Right lobe of liver (tissue), 6 donors: ENCODE measurements at regions not wholly inside any gene's neighbourhood (a gene's known extent, or its start where the extent isn't known, plus 50 kb on each side); places are given as distances from the start of the nearest gene placed in this dataset.
"Not testable (repeated sequence)": the region's sequence is repeated elsewhere in the genome, so short reads cannot be mapped to it uniquely, and the experiment has no call there.

Source experiments
- ATAC-seq, 4 donors: fragments of 200-7000 bp; cut with Tn5 transposase; one replicate each; pipeline ENCODE4 v1.9.1; 2020; ENCODE audit warnings: mild to moderate bottlenecking in 4 of 4, moderate library complexity in 4 of 4
- DNase-seq, 3 donors: peaks; one replicate each; pipeline ENCODE4 v3.0.0-alpha.2; 2020
- H3K27ac ChIP-seq, 3 donors: fragments of 200-600 bp; one replicate each; pipeline ENCODE4 v1.8.0; 2022
- H3K27me3 ChIP-seq, 2 donors: fragments of 200-600 bp; one replicate each; pipeline ENCODE4 v1.8.0; 2022
- H3K36me3 ChIP-seq, 4 donors: fragments of 200-600 bp; sonication (generic) in 1 of 4; one replicate each; pipeline versions ENCODE4 v1.5.1 to v1.8.0; 2017 to 2022; ENCODE audit warnings: control low read depth in 1 of 4
- H3K4me1 ChIP-seq, 4 donors: fragments of 200-600 bp; sonication (generic) in 1 of 4; one replicate each; pipeline versions ENCODE4 v1.5.1 to v1.8.0; 2017 to 2022; ENCODE audit warnings: control low read depth in 1 of 4
- H3K4me3 ChIP-seq, 3 donors: fragments of 200-600 bp; one replicate each; pipeline ENCODE4 v1.8.0; 2022
- H3K9me3 ChIP-seq, 4 donors: fragments of 200-600 bp; sonication (generic) in 1 of 4; one replicate each; pipeline versions ENCODE4 v1.5.1 to v1.8.0; 2017 to 2022; ENCODE audit warnings: control low read depth in 1 of 4
- CTCF ChIP-seq, 4 donors: fragments of 200-600 bp in 3 of 4; fragments of 450-650 bp in 1 of 4; IDR thresholded peaks; one replicate each; pipeline versions ENCODE4 v1.5.1 to v1.8.0; 2016 to 2022; ENCODE audit warnings: antibody characterized with exemption in 4 of 4, mild to moderate bottlenecking in 2 of 4
- POLR2A ChIP-seq: fragments of 450-650 bp; IDR thresholded peaks from one replicate; pipeline ENCODE4 v1.6.1; 2017; ENCODE audit warnings: antibody characterized with exemption, mild to moderate bottlenecking
- WGBS: methylation state at CpG from one replicate; pipeline ENCODE4 v1.1.6; 2018; ENCODE audit warnings: low coverage, low lambda C conversion rate; ENCODE audit not compliant: insufficient coverage; ENCODE audit errors: missing lambda C conversion rate; 5-methylcytosine and 5-hydroxymethylcytosine counted together
- intact Hi-C, 2 donors: fragments of 100-400 bp; cut with DNase I; formaldehyde crosslinking; loops; one replicate each; pipeline versions ENCODE4 v1.11.2 to v1.14.1; 2022
- donor health status: DM: no; HTN: yes; CAD: no.
- donor health status: DM: no; HTN: no; CAD: no.
- donor health status: DM: no; HTN: no; CAD: no.
- donor health status: DM: no; HTN: yes; CAD: no.
- donor health status: DM: no; HTN: yes; CAD: no.

GRCh38 chr21:15311510-15311909, 246.7 kb upstream of the NRIP1 start:
- DNase-seq (no peak), ATAC-seq (no peak)
- Histone ChIP-seq H3K27ac (no peak overlapping the region), H3K9me3 (no peaks in the 10 kb centered on the region), H3K27me3 (no peaks in the 10 kb centered on the region), H3K36me3 (no peaks in the 10 kb centered on the region), H3K4me3 (no peak overlapping the region), H3K4me1 (no peaks in the 10 kb centered on the region)
- intact Hi-C loops, result no loop called here
- TF ChIP-seq POLR2A, result no peak
- no peak for TF ChIP-seq CTCF (IDR thresholded peaks at IDR 0.05)

GRCh38 chr21:15317034-15317433, 252.2 kb upstream of the NRIP1 start:
- H3K4me3 ChIP-seq, H3K27me3 ChIP-seq, H3K27ac ChIP-seq, H3K9me3 ChIP-seq, H3K36me3 ChIP-seq, H3K4me1 ChIP-seq, intact Hi-C loops, ATAC-seq, DNase-seq: not testable (repeated sequence)
- 92% methylated on average over 4 of the region's 4 CpGs for WGBS

GRCh38 chr21:15319727-15320126, 254.9 kb upstream of the NRIP1 start:
- H3K27ac ChIP-seq, result no peak overlapping the region
- intact Hi-C loops, result no loop called here
- 95% methylated on average over 7 of the region's 7 CpGs for WGBS
- no peaks in the 10 kb centered on the region for H3K36me3 ChIP-seq
- no peaks in the 10 kb centered on the region for H3K9me3 ChIP-seq
- peaks cover 0 to 7% (median 0%) of the 10 kb centered on the region in 4 donors for H3K4me1 ChIP-seq
- DNase-seq (no peak), ATAC-seq (no peak)
- no peak overlapping the region for H3K4me3 ChIP-seq
- no peak for TF ChIP-seq CTCF (IDR thresholded peaks at IDR 0.05)
- TF ChIP-seq POLR2A, result no peak
- H3K27me3 ChIP-seq, result no peaks in the 10 kb centered on the region

GRCh38 chr21:15324542-15324941, 259.7 kb upstream of the NRIP1 start:
- Histone ChIP-seq H3K27ac (peak overlapping the region in 1 of 3 donors; percentile 2), H3K27me3 (no peaks in the 10 kb centered on the region), H3K4me1 (peaks cover 0 to 7% (median 0%) of the 10 kb centered on the region in 4 donors), H3K36me3 (no peaks in the 10 kb centered on the region), H3K4me3 (no peak overlapping the region), H3K9me3 (no peaks in the 10 kb centered on the region)
- ATAC-seq, result peak; percentile 90 to 98 (median 95)
- no peak for DNase-seq
- 23% methylated on average over 2 of the region's 2 CpGs for WGBS
- intact Hi-C loops, result no loop called here
- TF ChIP-seq POLR2A (no peak), CTCF (IDR thresholded peaks at IDR 0.05) (no peak)

GRCh38 chr21:15326032-15326867, 261.4 kb upstream of the NRIP1 start:
- no peak for TF ChIP-seq CTCF (IDR thresholded peaks at IDR 0.05)
- no peak for TF ChIP-seq POLR2A
- no peak overlapping the region for H3K4me3 ChIP-seq
- DNase-seq (peak in 1 of 3 donors; percentile 17), ATAC-seq (peak in 2 of 4 donors; percentile 12 to 14)
- intact Hi-C loops, result no loop called here
- H3K9me3 ChIP-seq, result no peaks in the 10 kb centered on the region
- no peak overlapping the region for H3K27ac ChIP-seq
- H3K27me3 ChIP-seq, result no peaks in the 10 kb centered on the region
- WGBS, result 80% methylated on average over 3 of the region's 9 CpGs
- peaks cover 0 to 7% (median 0%) of the 10 kb centered on the region in 4 donors for H3K4me1 ChIP-seq
- no peaks in the 10 kb centered on the region for H3K36me3 ChIP-seq
